BJ (cell line): ENCODE measurements at regions not wholly inside any gene's neighbourhood (a gene's known extent, or its start where the extent isn't known, plus 50 kb on each side); places are given as distances from the start of the nearest gene placed in this dataset.
A peak's percentile ranks its signal among the peaks of the same experiment; 100 is the strongest.

Experiments used
- CTCF ChIA-PET: fragments of 350-600 bp; formaldehyde crosslinking; extraction: SDS; loops from one replicate; lab custom pipeline; 2021; ENCODE audit warnings: antibody characterized with exemption, inconsistent platforms; lab: Yijun Ruan, JAX
- POLR2A ChIA-PET: fragments of 300-600 bp; sonication (Branson Sonifier 250); formaldehyde crosslinking; extraction: SDS; loops from one replicate; lab custom pipeline; 2021; ENCODE audit warnings: antibody characterized with exemption; lab: Charles Lee
- DNase-seq: peaks from one replicate; pipeline ENCODE4 v3.0.0-alpha.2; 2011; ENCODE audit warnings: low read depth
- H3K27me3 ChIP-seq: 2 replicates; pipeline ENCODE4 v1.6.0; 2011; ENCODE audit warnings: low read length; ENCODE audit not compliant: control insufficient read depth, insufficient read depth
- H3K36me3 ChIP-seq: 2 replicates; pipeline ENCODE4 v1.5.1; 2011; ENCODE audit warnings: low read length; ENCODE audit not compliant: control insufficient read depth, insufficient read depth
- H3K4me3 ChIP-seq: 2 replicates; pipeline ENCODE4 v1.5.1; 2011; ENCODE audit warnings: low read depth, mild to moderate bottlenecking, control low read depth, low read length
- CTCF ChIP-seq: IDR thresholded peaks from 2 replicates; pipeline ENCODE4 v1.5.1; 2011; ENCODE audit warnings: low read depth, mild to moderate bottlenecking, control low read depth, inconsistent platforms, low read length, moderate library complexity; ENCODE audit not compliant: insufficient read depth

- POLR2A ChIA-PET = no interaction called here
- CTCF ChIA-PET = interaction anchor here (0.6 to 5.1 kb wide), 36 partner anchors 9 to 582 kb away, joined by 3 to 56 read pairs (median 4); no protein-coding TSS in a partner anchor
- H3K27me3 ChIP-seq = no peaks in the 10 kb centered on the region
- DNase-seq = no peak
- H3K36me3 ChIP-seq = no peaks in the 10 kb centered on the region
- TF ChIP-seq CTCF = peak; percentile 90
- no peak overlapping the region for H3K4me3 ChIP-seq
These were observed 525.5 kb upstream of the CFAP20DC start for GRCh38 chr3:59575113-59576001.

DNA sequence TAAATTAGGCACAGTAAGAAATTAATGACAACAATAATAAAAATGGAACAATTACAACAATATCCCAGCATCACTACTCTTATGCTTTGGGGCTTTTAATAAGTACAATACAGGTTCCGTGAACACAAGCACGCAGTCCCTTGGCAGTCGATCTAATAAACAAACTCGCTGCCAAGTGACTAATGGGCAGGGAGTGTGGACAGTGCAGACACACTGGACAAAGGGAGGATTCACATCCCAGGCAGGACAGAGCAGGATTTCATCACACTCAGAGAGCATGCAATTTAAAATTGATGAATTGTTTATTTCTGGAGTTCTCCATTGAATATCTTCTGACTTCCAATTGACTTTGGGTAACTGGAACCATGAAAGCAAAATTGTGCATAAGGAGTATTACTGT is 524.1 kb upstream of the CFAP20DC start:
- ChIA-PET POLR2A (no interaction called here), CTCF (interaction anchor here (1.5 to 5.1 kb wide), 5 partner anchors 16 to 284 kb away, joined by 3 to 56 read pairs (median 14); no protein-coding TSS in a partner anchor)
- no peak overlapping the region for H3K4me3 ChIP-seq
- no peaks in the 10 kb centered on the region for H3K27me3 ChIP-seq
- TF ChIP-seq CTCF = no peak
- DNase-seq = no peak
- no peaks in the 10 kb centered on the region for H3K36me3 ChIP-seq

- TF ChIP-seq CTCF = no peak
- no peak for DNase-seq
- ChIA-PET POLR2A (interaction anchor here (0.6 kb wide), 1 partner anchor 45 kb away, joined by 15 read pairs; no protein-coding TSS in a partner anchor), CTCF (interaction anchor here (0.8 to 2.8 kb wide), 5 partner anchors 9 to 577 kb away, joined by 3 to 8 read pairs (median 3); no protein-coding TSS in a partner anchor)
- Histone ChIP-seq H3K27me3 (no peaks in the 10 kb centered on the region), H3K4me3 (no peak overlapping the region), H3K36me3 (no peaks in the 10 kb centered on the region)
These were observed 522.3 kb upstream of the CFAP20DC start for GRCh38 chr3:59572106-59572505.

DNA sequence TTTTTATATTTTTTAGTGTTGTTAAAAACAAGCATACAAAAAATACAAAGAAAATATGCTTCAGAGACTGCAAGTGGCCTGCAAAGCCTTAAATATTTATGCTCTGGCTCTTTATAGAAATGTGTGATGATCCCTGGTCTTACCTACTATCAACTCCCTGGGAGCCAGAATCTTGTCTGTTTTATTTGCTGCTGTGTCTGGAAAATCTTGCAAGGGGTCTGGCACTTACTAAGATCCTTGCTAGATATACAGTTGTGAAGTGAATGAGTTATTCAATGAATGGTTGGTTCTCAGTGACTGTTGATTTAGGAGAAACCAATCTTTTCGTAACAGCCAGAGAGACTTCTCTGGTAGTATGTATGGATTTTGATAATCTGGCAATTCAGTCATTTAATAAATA is 521.0 kb upstream of the CFAP20DC start:
- Histone ChIP-seq H3K4me3 (no peak overlapping the region), H3K36me3 (no peaks in the 10 kb centered on the region), H3K27me3 (no peaks in the 10 kb centered on the region)
- no peak for DNase-seq
- no peak for TF ChIP-seq CTCF
- CTCF ChIA-PET = interaction anchor here (2.8 kb wide), 1 partner anchor 287 kb away, joined by 8 read pairs; no protein-coding TSS in a partner anchor
- POLR2A ChIA-PET = no interaction called here

- no peak for DNase-seq
- ChIA-PET CTCF (interaction anchor here (0.5 to 2.2 kb wide), 5 partner anchors 8 to 1856 kb away, joined by 3 to 6 read pairs (median 3); no protein-coding TSS in a partner anchor), POLR2A (no interaction called here)
These were observed 517.8 kb upstream of the CFAP20DC start for GRCh38 chr3:59567661-59568060.

More at GRCh38 chr3:59567661-59568060, 517.8 kb upstream of the CFAP20DC start:
- no peaks in the 10 kb centered on the region for H3K36me3 ChIP-seq
- H3K4me3 ChIP-seq = no peak overlapping the region
- H3K27me3 ChIP-seq = no peaks in the 10 kb centered on the region
- no peak for TF ChIP-seq CTCF
